HG02759 (cell line): ENCODE measurements at regions not wholly inside any gene's neighbourhood (a gene's known extent, or its start where the extent isn't known, plus 50 kb on each side); places are given as distances from the start of the nearest gene placed in this dataset.
"Not testable (repeated sequence)": the region's sequence is repeated elsewhere in the genome, so short reads cannot be mapped to it uniquely, and the experiment has no call there.

Experiments used
- ATAC-seq: cut with Tn5 transposase; IDR thresholded peaks from one replicate; pipeline ENCODE4 v1.9.1; 2021; ENCODE audit warnings: mild to moderate bottlenecking, moderate library complexity; ENCODE audit not compliant: unreplicated experiment

GRCh38 chr3:104175696-104176095 lies 1191.0 kb upstream of the ALCAM start:
- no peak for ATAC-seq

GRCh38 chr3:104176706-104177105 lies 1190.0 kb upstream of the ALCAM start:
- ATAC-seq, result no peak

- ATAC-seq, result no peak
Measured at GRCh38 chr3:104178680-104179079, 1188.0 kb upstream of the ALCAM start.

GRCh38 chr3:104180906-104181305 lies 1185.8 kb upstream of the ALCAM start:
- no peak for ATAC-seq

GRCh38 chr3:104190681-104191080 lies 1176.0 kb upstream of the ALCAM start:
- ATAC-seq, result no peak

- no peak for ATAC-seq
Measured at GRCh38 chr3:104198131-104198530, 1168.6 kb upstream of the ALCAM start.

GRCh38 chr3:104206925-104207324 lies 1159.8 kb upstream of the ALCAM start:
- ATAC-seq, result no peak

- ATAC-seq, result no peak
Measured at GRCh38 chr3:104214277-104214676, 1152.4 kb upstream of the ALCAM start.

- ATAC-seq, result no peak
Measured at GRCh38 chr3:104214937-104215336, 1151.8 kb upstream of the ALCAM start.

GRCh38 chr3:104219046-104219445 lies 1147.7 kb upstream of the ALCAM start:
- not testable (repeated sequence) for ATAC-seq

- no peak for ATAC-seq
Measured at GRCh38 chr3:104234442-104235194, 1132.1 kb upstream of the ALCAM start.

- no peak for ATAC-seq
Measured at GRCh38 chr3:104244680-104245220, 1122.0 kb upstream of the ALCAM start.

- ATAC-seq, result no peak
Measured at GRCh38 chr3:104245261-104245660, 1121.4 kb upstream of the ALCAM start.

GRCh38 chr3:104245981-104246380 lies 1120.7 kb upstream of the ALCAM start:
- ATAC-seq, result no peak

GRCh38 chr3:104257486-104257885 lies 1109.2 kb upstream of the ALCAM start:
- ATAC-seq, result no peak

- no peak for ATAC-seq
Measured at GRCh38 chr3:104263477-104263876, 1103.2 kb upstream of the ALCAM start.

- not testable (repeated sequence) for ATAC-seq
Measured at GRCh38 chr3:104266219-104266618, 1100.5 kb upstream of the ALCAM start.

- ATAC-seq, result no peak
Measured at GRCh38 chr3:104269771-104270170, 1096.9 kb upstream of the ALCAM start.

GRCh38 chr3:104273046-104273649 lies 1093.6 kb upstream of the ALCAM start:
- peak; percentile 61 for ATAC-seq

- ATAC-seq, result no peak
Measured at GRCh38 chr3:104275199-104275598, 1091.5 kb upstream of the ALCAM start.

- no peak for ATAC-seq
Measured at GRCh38 chr3:104279617-104280016, 1087.1 kb upstream of the ALCAM start.

GRCh38 chr3:104281713-104282112 lies 1085.0 kb upstream of the ALCAM start:
- ATAC-seq, result no peak
